ENCODE measurements at regions not wholly inside any gene's neighbourhood (a gene's known extent, or its start where the extent isn't known, plus 50 kb on each side); places are given as distances from the start of the nearest gene placed in this dataset.

DNA sequence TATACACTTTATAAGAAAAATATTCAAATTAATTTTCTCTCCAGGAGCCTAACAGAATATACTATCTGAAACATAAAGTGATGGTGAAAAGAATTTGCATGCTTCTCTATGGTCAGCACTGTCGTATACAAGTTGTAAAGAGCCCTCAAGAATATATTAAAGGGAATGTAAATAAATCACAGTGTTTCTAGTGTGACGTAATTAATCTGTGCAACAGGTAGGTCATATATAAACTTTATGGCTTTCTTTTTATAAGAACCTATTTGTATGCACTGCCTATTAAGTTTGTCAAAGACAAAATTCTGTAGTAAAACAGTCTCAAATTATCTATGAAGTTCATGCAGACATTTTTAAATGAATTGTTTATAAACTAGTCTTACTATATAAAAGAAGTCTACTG lies 347.9 kb upstream of the EYS start:
- TF ChIP-seq, protein P1, sequence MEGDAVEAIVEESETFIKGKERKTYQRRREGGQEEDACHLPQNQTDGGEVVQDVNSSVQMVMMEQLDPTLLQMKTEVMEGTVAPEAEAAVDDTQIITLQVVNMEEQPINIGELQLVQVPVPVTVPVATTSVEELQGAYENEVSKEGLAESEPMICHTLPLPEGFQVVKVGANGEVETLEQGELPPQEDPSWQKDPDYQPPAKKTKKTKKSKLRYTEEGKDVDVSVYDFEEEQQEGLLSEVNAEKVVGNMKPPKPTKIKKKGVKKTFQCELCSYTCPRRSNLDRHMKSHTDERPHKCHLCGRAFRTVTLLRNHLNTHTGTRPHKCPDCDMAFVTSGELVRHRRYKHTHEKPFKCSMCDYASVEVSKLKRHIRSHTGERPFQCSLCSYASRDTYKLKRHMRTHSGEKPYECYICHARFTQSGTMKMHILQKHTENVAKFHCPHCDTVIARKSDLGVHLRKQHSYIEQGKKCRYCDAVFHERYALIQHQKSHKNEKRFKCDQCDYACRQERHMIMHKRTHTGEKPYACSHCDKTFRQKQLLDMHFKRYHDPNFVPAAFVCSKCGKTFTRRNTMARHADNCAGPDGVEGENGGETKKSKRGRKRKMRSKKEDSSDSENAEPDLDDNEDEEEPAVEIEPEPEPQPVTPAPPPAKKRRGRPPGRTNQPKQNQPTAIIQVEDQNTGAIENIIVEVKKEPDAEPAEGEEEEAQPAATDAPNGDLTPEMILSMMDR (IDR thresholded peaks at IDR 0.05; ENCODE audit: unreplicated experiment): no peak
- no TSS peak for BruUV-seq (replicated peaks)
- Mint-ChIP-seq H3K27me3 (ENCODE audit: unreplicated experiment) (no peaks in the 10 kb centered on the region), H3K27ac (ENCODE audit: unreplicated experiment) (no peak overlapping the region), H3K36me3 (ENCODE audit: insufficient read depth, unreplicated experiment) (no peaks in the 10 kb centered on the region), H3K9me3 (ENCODE audit: low read depth, unreplicated experiment) (peaks cover 13% of the 10 kb centered on the region), H3K4me1 (ENCODE audit: low read depth, unreplicated experiment) (no peaks in the 10 kb centered on the region), H3K4me3 (ENCODE audit: low read depth, unreplicated experiment) (no peak overlapping the region)
- no peak for DNase-seq
- CTCF ChIA-PET: no interaction called here
- intact Hi-C loops (cut with micrococcal nuclease; ENCODE audit: unreplicated experiment): no loop called here

DNA sequence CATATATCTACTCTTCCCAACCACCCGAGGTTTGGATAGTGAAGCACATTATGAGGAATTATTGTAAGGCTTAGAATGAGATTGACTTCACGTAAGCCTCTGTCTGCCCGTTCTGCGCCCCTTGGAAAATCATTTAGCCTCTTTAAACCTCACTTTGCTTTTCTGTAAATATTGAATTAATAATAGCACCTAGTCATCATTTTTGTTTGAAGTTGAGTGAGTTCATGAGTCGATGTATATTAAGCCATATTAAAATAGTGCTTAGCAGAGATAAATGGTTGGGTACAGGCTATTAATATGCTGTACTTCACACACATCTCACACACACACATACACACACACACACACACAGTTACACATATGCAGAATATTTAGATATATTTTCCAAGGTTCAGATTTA lies 344.8 kb upstream of the EYS start:
- no peaks in the 10 kb centered on the region for H3K4me1 Mint-ChIP-seq (ENCODE audit: low read depth, unreplicated experiment)
- no TSS peak for BruUV-seq (replicated peaks)

DNA sequence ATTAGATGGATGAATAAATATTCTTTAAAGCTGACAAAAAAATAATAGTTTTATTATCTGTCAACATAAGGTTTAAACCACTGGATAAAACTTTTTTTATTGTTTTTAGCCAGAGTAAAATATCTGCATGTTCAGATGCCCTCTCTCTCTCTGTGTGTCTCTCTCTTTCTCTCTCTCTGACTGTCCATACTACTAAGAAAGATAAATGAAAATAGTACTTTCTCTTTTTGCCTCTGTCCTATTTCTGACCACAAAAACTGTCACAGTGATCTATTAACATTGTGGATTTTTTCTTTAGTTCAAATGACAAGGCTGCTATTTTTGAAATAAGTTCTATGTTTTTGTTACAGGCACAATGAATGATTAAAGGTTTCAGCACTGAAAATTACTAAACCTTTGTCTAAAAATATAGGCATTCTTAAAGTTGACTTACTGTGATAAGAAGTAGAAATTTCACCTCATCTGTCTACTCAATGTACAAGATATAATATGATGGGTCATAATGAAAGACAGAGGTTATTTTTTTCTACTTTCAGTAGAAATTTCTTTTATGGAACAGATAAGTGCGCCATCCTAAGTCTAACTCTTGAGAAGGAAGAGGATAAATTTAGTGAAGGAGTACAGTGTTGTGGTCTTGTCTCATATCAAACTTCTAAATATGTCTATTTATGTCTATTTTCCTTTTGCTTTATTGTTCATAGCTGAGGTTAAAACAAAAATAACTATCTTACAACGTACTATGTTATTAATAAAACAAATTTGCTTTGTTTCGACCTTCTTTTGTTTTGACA lies 341.9 kb upstream of the EYS start:
- Mint-ChIP-seq H3K27ac (ENCODE audit: unreplicated experiment) (no peak overlapping the region), H3K4me3 (ENCODE audit: low read depth, unreplicated experiment) (no peak overlapping the region), H3K27me3 (ENCODE audit: unreplicated experiment) (no peaks in the 10 kb centered on the region), H3K9me3 (ENCODE audit: low read depth, unreplicated experiment) (peaks cover 12% of the 10 kb centered on the region), H3K36me3 (ENCODE audit: insufficient read depth, unreplicated experiment) (no peaks in the 10 kb centered on the region), H3K4me1 (ENCODE audit: low read depth, unreplicated experiment) (no peaks in the 10 kb centered on the region)
- TF ChIP-seq, protein P1 (IDR thresholded peaks at IDR 0.05; ENCODE audit: unreplicated experiment): no peak
- no TSS peak for BruUV-seq (replicated peaks)
- no peak for DNase-seq
- intact Hi-C loops (cut with micrococcal nuclease; ENCODE audit: unreplicated experiment): no loop called here
- CTCF ChIA-PET: no interaction called here

More for the DNA sequence above, 344.8 kb upstream of the EYS start:
- H3K36me3 Mint-ChIP-seq (ENCODE audit: insufficient read depth, unreplicated experiment): no peaks in the 10 kb centered on the region
- no peak overlapping the region for H3K27ac Mint-ChIP-seq (ENCODE audit: unreplicated experiment)
- peaks cover 14% of the 10 kb centered on the region for H3K9me3 Mint-ChIP-seq (ENCODE audit: low read depth, unreplicated experiment)
- H3K4me3 Mint-ChIP-seq (ENCODE audit: low read depth, unreplicated experiment): no peak overlapping the region
- no peaks in the 10 kb centered on the region for H3K27me3 Mint-ChIP-seq (ENCODE audit: unreplicated experiment)
- no peak for DNase-seq
- CTCF ChIA-PET: no interaction called here
- intact Hi-C loops (cut with micrococcal nuclease; ENCODE audit: unreplicated experiment): no loop called here
- TF ChIP-seq, protein P1 (IDR thresholded peaks at IDR 0.05; ENCODE audit: unreplicated experiment): no peak

DNA sequence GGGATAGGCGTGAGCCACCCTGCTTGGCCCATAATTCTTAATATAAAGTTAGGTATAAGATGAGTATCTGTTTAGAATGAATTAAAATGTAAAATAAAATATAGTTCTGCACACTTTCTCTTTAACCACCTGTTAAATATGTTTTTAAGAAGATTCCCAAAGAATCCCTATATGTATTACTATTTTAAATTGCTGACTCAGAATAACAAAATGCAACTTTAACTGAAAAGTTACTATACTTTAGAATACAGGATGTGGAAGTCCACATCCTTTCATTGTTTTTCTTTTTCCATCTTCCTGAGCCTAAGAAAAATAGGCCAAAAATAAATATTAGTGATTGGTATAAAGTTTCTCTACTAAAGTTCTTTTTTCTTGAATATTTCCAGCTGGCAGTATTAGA lies 325.6 kb upstream of the EYS start:
- Mint-ChIP-seq H3K9me3 (ENCODE audit: low read depth, unreplicated experiment) (peaks cover 20% of the 10 kb centered on the region), H3K27ac (ENCODE audit: unreplicated experiment) (no peak overlapping the region), H3K27me3 (ENCODE audit: unreplicated experiment) (no peaks in the 10 kb centered on the region), H3K36me3 (ENCODE audit: insufficient read depth, unreplicated experiment) (no peaks in the 10 kb centered on the region), H3K4me3 (ENCODE audit: low read depth, unreplicated experiment) (no peak overlapping the region), H3K4me1 (ENCODE audit: low read depth, unreplicated experiment) (no peaks in the 10 kb centered on the region)
- no peak for DNase-seq
- CTCF ChIA-PET: no interaction called here
- intact Hi-C loops (cut with micrococcal nuclease; ENCODE audit: unreplicated experiment): no loop called here
- BruUV-seq (replicated peaks): no TSS peak
- TF ChIP-seq, protein P1 (IDR thresholded peaks at IDR 0.05; ENCODE audit: unreplicated experiment): no peak

All from Calu3 (cell line).